ENCODE measurements at regions not wholly inside any gene's neighbourhood (a gene's known extent, or its start where the extent isn't known, plus 50 kb on each side); places are given as distances from the start of the nearest gene placed in this dataset.
"Not testable (repeated sequence)": the region's sequence is repeated elsewhere in the genome, so short reads cannot be mapped to it uniquely, and the experiment has no call there.

DNA sequence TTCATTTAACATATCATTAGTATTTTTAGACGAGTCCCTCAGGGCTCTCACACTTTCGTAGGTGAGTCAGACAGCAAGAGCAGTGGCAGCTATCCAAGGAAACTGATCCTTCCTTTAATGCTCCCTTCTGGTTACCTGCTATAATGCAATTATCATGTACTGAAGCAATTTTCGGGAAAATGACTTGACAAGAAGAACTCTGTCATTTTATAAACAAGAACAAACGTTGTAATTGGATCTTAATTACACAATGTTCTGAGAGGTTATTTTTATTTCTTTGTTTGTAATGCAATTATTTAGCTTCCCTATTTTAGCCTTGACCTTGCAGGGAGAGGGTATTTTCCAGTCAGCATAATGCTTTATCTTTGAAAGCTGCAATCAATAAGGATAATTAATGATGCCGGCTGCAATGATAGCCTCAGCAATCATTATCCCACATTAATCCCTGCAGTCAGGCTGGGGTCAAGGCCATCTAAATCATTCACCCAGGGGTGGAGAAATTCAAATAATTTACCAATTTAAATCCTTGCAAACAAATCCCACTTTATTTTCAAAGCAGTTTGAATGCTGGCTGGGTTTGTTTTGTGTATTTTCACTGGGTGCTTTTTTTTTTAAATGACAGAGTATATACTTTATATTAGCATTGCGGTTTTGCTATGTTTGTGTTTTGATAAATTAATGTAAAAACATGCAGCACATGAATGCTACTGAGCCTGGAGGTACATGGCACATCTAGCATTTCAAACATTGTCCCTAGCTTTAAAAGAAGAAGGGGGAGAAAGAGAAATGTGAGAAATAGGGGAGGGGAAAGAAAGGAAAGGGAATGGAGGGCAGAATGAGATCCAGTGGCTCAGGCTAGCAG, 249.9 kb downstream of the SHOX2 start:
- no peak for DNase-seq

DNA sequence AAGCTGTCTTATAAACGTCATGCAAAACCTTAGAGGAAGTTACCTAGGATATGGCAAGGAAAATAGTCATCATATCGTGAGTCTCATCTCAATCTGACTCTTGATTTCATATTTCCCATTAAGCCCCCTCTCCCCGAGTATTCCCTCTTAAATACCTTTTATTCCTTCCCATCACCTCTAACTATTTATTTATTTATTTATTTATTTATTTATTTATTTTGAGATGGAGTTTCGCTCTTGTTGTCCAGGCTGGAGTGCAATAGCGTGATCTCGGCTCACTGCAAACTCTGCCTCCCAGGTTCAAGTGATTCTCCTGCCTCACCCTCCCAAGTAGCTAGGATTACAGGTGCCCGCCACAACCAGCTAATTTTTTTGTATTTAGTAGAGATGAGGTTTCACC, 260.4 kb downstream of the SHOX2 start:
- DNase-seq: not testable (repeated sequence)

DNA sequence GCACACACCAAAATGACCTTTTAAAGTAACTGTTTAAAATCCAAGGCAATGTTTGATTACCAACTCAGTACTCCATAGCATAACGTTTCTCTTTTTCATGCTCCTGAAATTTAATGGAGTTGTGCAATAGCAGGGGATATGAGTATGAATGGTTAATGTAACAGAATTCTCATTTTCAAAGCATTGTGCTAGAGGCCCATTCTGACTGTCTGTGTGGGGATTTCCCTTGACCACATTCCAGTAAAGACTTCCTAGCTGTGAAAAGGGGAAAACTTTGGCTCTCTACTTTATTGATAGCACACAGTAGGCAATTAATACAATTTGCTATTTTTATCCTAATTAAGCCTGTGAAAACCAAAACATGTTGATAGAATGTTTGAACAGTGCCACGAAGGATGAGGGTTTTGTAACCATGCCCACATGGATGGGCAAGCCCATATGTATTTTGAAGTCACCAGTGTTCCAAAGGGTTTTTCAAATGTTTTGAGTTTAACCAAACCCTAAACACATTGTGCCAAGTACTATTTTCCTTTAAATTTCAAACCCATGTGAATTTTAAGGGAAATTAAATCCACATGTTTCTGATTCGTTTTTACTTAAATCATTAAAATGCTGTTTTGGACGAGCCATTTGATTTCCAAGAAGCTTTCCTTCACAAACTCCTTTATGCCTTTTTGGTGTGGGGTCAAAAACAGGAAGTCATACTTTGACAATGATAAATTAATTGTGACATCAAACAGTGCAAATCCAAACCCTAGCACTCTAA, 261.2 kb downstream of the SHOX2 start:
- DNase-seq: no peak

DNA sequence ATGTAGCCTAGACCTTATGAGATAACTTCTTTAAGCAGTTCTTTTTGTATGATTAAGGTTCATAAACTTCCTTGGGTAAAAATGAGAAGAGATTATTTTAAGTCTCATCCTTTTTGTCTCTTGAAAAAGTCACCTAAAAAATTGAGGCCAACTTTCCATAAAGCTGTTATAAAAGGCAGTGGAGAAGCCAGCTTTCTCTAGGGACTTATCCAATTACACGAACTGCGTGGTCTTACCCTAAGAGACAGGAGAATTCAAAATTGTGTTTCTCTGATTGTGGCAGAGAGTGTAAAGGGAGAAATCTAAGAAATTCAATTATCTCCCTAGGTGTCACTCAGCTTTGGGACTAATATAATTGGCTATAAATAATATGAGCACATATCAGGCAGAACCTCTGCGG, 262.0 kb downstream of the SHOX2 start:
- no peak for DNase-seq

DNA sequence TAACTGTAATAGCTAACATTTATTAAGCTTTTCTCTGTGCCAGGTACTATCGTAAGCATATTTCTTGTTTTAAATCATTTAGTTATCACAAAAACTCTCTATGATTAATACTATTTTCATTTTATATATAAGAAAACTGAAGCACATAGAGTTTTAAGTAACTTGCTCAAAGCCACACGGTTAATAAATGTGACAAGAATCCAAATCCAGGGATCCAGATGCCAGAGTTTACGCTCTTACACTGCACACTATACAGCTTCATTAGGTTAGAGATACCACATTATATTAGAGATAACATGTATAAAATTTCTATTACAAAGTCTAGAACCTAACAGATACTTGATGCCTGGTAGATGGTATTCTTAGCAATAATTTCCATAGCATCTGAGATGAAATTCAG, 265.2 kb downstream of the SHOX2 start:
- DNase-seq: no peak

DNA sequence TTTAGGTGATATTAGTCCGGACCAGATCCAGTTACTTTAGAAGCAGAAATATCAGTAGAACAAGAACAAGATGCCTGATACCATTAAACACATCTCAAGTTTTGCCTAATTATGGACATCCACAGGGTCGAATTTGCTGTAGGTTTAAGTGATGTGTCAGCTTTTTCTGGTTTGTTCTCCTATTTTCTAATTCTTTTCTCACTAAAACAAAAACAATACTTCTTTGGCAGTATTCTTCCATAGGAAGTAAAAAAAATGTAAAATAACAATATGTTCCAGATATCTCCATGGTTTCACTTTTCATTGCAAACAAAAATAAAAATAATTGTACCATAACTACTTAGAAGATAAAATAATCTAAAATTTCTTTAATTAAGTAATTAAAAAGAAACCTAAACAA, 265.7 kb downstream of the SHOX2 start:
- DNase-seq: no peak

DNA sequence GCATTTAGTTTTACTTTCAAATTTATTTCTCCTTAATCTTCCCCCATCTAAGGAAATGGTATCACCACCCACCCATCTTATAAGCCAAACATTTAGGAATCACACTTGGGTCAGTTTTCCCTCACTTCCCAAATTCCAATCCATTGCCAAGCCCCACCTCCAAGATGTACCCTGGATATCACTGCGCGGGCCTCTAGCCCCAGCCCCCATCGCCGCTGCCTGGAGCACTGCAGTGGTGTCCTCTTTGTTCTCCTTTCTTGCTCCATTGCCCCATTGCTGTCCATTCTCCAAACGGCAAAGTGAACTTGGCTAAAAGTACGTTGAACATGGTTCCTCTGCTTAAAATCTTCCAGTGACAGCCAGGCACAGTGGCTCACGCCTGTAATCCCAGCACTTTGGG, 267.8 kb downstream of the SHOX2 start:
- DNase-seq: no peak

DNA sequence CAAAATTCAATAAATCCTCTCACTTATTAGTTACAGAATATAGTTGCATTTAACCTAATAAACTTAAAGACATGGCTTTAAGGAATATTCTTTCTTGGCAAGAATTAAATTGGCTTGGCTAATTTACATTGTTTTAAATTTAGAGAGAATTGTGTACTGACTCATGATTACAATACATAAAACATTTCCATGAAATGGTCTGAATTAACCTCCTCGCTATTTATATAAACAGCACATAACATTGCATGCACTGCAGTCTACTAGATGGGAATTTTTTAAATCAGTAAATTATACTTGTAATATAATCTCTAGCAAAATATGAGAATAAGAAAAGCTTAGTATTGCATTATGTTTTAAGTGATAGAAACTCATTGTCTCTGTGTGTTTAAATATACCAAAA, 268.9 kb downstream of the SHOX2 start:
- DNase-seq: no peak

DNA sequence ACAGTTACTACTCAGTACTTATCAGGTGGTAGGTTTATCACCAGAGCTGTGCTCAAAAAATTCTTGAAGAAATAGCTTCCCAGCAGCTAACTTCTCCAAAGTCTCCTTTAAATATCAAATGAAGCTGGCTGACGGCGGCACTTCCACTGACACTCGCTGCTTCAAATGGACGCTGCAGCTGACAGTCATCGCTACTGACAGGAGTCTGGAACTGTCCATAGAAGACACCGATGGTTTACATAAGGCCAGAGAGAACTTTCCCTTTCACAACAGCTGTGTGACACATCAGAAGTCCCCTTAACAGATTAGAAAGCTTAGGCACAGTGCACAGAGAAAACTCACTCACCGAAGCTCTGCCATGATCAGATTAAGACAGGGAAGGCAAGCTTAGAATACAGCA, 270.2 kb downstream of the SHOX2 start:
- DNase-seq: no peak

DNA sequence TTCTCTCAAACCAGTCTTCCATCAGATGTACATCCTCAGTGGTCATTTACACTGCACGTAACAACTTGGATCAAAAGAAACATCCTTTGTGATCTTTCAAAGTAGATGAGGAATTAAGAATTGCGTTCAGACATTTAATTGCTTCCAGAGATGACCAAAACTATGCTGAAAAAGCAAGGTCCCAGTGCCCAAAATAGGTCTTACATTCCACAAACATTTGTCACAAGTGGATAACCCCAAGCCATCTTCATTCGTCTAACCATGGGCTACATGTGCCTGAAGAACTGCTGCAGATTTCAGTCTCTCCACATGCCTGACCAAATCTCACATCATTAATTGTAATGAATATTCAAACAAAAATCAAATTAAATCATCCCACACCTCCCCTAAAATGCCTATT, 273.6 kb downstream of the SHOX2 start:
- no peak for DNase-seq

DNA sequence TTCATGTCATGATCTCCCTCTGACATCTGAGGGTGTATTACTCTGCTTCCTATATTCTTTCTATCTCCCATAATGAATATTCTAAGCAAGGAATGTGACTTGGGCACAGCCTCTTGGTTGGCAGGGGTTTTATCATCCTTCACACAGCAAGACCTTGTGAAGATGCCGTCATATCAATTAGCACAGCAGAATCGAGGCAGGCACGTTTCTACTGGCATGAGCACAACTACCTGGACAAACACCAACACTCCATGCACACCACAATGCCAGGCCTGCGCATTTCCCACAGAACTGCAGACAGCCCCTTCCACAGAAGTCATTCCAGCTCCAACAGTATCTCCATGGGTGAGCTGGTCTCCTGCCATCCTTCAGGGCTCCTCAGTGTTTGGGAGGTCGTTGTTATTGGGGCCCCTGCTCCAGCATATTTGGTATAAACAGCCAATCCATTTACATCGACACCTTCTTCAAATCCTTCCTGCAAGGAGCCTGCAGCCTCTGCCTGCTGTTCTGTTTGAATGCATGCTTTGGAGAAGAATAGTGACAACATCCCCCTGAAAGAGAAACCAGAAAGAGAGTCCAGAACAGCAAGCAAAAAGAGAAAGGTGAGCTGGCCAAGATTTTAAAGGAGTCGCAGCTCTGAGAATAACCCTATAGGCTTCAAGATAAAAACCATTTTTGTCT, 275.5 kb downstream of the SHOX2 start:
- no peak for DNase-seq

DNA sequence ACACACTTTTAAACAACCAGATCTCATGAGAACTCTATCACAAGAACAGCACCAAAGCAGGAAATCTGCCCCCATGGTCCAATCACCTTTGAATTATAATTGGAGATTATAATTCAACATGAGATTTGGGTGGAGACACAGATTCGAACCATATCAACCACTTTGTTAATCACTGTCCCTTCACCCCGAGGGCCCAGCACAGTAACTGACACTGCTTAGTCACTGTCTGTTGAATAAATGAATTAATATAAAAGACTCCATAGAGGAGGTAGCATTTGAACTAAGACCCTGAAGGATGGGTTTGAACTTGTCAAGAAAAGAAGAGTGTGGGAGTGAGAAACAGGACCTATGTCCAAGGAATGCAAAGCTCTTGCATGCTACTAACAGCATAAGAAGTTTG, 276.4 kb downstream of the SHOX2 start:
- no peak for DNase-seq

DNA sequence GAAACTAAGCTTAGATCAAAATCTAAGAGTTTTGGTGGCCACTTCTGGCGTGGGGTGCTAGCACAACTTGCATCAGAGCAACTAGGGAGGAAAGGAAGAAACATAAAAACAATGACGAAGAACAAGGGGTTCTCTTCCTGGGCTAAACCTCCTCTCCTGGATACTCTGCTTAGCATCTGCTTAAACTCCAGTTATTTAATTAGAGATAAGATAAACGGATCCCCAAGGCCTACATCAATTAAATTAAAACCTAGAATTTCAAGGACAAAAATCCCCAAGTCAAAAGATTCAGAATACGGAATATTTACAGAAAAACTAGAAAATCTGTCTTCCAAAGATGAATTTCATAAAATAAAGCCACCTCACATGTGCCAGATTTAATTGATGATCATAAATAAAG, 281.9 kb downstream of the SHOX2 start:
- no peak for DNase-seq

DNA sequence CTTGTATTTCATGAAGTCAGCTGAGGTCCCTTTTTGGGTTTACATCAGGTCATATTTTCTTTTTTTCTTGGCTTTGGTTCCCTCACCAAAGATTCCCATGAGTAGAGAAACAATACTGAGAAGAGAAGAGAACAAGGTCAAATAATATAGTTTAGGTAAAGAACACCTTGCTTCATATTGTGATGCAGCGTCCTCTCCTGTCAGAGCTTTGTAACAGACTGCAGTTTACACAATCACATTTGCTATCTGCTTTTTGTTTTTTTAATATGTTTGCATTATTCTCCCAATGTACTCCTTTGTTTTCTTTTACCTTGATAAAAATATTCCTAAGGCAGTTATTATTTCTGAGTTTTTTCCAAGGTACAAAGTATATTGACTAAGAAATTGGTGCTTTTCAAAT, 283.2 kb downstream of the SHOX2 start:
- DNase-seq: no peak

DNA sequence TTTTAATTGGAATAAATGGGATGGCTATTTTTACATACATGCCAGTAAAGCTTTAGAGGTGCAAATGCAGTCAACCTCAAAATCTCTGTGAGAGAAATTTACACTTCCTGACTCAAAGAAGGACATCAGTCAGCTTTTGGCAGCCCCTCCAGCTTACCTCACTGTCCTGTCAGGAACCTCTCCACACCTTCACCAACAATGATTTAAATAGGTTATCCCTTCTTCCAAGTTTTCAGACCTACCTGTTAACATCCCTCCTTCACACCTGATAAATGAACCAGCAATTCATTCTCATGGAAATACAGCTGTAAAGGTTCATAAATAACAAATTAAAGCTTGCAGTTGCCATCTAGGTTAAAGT, 286.1 kb downstream of the SHOX2 start:
- no peak for DNase-seq

DNA sequence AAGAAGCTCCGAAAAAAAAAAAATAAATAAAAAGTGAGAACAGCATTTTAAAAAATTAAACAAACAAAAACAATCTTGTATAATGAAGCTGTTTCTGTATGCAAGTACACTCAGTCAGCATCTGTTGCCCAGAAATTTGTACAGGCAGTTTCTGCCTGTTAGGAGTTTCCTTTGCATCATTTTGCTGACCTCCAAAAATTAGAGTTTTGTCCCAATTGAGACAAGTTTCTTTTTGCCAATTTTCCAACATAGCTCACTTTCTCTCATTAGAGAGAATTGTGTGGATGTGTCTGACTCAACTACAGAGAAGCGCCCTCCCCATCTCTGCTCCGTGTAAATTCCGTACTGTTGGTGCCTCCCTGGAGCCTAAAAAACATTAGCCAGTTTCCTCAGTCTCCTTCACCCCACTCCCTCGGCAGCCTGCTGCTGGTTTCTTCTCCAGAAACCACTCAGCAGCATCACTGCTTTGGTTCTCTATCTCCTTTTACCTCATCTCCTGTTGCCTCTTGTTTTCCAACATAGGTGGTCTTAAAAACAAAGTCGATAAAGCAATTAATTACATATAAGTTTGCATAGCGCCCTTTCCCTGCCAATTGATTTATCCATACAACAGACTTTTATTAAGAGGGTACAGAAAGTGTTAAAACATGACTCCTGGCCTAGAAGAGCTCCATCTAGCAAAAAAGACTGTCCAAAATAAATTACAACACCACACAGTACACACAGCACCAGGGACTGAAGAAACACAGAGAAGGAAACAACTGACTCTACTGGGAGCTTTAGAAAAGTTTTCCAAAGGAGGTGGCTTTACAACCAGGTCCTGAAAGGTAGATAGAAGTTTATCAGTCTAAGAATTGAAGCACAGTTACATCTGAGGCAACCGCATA, 286.7 kb downstream of the SHOX2 start:
- DNase-seq: no peak

DNA sequence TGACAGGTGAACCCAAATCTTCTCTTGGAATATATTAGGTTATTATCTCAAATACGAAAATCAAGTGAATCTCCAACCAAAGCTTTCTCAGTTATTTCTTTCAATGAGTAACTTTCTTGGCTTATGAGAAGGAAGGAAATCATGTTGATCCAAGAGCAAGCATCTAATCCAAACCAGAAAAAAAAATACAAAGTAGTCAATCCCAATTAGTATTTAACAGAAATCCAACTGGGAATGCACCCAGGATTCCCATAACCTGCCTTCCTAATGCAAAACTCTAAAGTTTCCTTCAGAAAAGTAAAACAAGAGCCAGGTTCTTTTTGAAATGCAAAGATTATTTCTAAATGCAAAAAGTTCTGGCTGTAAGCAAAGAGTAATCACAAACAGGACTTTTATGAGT, 289.3 kb downstream of the SHOX2 start:
- no peak for DNase-seq

DNA sequence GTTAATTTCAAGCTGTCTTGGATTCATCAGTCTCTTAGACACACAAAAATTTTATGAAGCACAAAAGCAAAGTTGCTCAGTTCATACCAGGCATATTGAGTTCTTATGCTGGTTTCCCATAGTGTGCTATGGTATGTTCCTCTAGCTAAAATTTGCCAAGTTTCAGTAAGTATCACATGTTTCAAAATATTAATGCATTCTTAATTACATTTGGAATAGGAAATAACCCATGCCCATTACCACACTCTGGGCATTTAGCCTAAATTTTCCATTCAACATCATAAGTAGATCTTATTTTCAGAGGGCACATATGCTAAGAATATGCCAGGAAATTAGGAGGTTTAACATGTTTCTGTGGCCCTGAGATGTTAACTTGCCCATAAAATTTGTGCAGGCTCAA, 289.9 kb downstream of the SHOX2 start:
- DNase-seq: no peak

DNA sequence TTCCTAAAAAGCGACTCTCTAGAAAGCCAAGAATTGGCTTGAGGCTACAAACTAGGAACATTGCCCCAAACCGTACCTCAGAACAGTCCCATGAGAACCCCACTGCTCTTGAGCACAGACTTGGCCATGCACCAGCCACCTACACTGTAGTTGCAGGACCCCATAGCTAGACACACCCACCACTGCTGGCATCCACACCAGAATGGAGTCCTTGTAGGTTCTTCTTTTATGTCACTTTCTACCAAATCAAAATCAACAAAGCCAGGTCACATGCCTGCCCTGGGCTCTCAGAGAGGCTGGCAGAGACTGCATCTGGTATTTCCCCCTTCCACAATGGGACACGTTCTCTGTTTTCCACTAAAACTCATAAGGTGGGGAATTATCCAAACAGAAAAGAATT, 290.5 kb downstream of the SHOX2 start:
- DNase-seq: no peak

DNA sequence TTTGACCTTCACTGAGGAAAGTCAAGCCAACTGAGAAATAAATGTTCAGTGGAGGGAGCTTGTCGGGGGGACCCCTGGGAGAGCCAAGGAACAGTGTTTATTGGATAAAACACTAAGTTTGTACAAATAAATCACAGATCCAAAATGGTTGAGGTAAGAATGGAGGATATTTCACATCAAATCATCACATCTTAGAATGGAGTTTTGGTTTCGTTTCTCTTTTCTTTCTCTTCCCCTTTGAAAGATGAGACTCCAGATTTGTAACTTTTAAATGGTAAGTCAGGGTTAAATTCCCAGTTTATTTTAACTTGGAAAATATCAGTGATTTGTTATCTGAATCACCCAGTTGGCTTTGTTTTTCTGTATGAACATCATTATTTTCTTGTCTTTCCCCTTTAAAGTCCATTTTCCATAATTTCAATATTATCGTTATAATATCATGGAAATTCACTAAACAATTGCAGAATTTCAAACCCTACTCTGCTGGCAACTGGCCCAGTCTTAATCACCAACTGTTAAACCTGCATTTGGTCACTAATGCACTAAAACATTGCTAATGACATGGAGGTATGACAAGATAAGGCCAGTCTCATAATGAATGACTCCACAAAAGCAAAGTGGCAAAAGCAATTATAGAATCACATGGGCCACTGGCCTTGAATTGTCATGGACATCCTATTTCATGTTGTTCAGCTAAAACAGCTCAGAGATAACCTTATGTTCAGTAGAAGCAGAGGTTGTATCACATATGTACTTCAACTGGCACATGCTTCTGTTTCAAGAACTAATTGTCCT, 295.1 kb downstream of the SHOX2 start:
- no peak for DNase-seq

DNA sequence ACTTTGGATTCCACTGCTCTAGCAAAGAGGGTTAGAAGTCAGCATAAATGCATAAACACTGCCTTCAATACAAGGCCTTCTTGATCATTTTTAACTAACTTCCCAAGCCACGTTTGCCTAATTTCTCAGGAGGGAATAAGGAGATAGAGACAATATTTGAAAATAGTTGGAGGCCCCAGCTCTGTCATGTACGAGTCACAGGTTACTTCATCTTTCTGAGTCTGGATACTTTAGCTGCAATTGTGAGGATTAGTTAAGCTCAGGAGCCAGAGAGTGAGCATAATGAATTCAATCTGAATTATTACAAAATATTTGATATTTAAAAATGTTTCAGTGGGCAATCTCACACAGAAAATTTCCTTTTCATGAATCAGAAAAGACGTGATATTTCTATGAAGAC, 298.9 kb downstream of the SHOX2 start:
- DNase-seq: no peak

DNA sequence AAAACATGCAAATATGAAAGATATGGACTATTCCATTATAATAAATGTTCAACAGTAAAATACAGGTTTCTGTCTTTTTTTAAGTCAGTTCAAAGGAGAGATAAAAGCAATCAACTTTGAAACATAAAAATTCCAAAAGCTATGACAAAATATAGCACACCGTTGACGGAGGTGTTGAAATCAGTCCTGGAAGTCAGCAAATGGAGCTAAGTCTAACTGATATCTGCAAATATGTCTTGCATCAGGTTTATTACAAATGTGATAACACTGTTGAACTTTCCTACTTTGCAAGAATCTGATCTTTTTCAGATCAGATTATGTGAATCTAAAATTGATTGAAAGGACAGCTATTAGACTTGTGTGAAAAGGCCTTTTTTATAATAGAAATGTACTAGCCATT, 300.7 kb downstream of the SHOX2 start:
- no peak for DNase-seq

Measured in stimulated activated naive CD4-positive, alpha-beta T cell treated with Interleukin-2 at 50 U/mL for 16 hours (primary cell).